Neuronal stem cell (in vitro differentiated cells): ENCODE measurements at regions not wholly inside any gene's neighbourhood (a gene's known extent, or its start where the extent isn't known, plus 50 kb on each side); places are given as distances from the start of the nearest gene placed in this dataset.

Source experiments
- DNase-seq: peaks from one replicate; pipeline ENCODE4 v3.0.0-alpha.2; 2013; ENCODE audit warnings: low spot score
- H2AFZ ChIP-seq: one replicate; pipeline ENCODE4 v1.6.1; 2013; ENCODE audit warnings: mild to moderate bottlenecking, low read length, inconsistent platforms
- H2AK5ac ChIP-seq: 2 replicates; pipeline ENCODE4 v1.6.1; 2013; ENCODE audit warnings: low read depth, mild to moderate bottlenecking, inconsistent platforms, low read length, moderate library complexity, mixed read lengths
- H2BK120ac ChIP-seq: 2 replicates; pipeline ENCODE4 v1.6.1; 2013; ENCODE audit warnings: low read depth, mild to moderate bottlenecking, inconsistent platforms, low read length, moderate library complexity, mixed read lengths
- H2BK12ac ChIP-seq: one replicate; pipeline ENCODE4 v1.6.1; 2013; ENCODE audit warnings: low read length, inconsistent platforms
- H2BK15ac ChIP-seq: 2 replicates; pipeline ENCODE4 v1.6.1; 2013; ENCODE audit warnings: mild to moderate bottlenecking, low read length, inconsistent platforms, mixed read lengths
- H2BK5ac ChIP-seq: one replicate; pipeline ENCODE4 v1.6.1; 2013; ENCODE audit warnings: inconsistent platforms, mild to moderate bottlenecking, low read length, moderate library complexity
- H3K14ac ChIP-seq: one replicate; pipeline ENCODE4 v1.6.1; 2013; ENCODE audit warnings: low read length, inconsistent platforms
- H3K18ac ChIP-seq: 2 replicates; pipeline ENCODE4 v1.6.1; 2013; ENCODE audit warnings: low read length, inconsistent platforms
- H3K23ac ChIP-seq: 2 replicates; pipeline ENCODE4 v1.6.1; 2013; ENCODE audit warnings: low read depth, mild to moderate bottlenecking, mixed read lengths, low read length, inconsistent platforms; ENCODE audit not compliant: poor library complexity
- H3K27ac ChIP-seq: replicated peaks from 3 replicates; pipeline ENCODE4 v1.5.1; 2013; ENCODE audit warnings: low read length, inconsistent platforms
- H3K27me3 ChIP-seq, 3 experiments: 2 replicates each; pipeline ENCODE4 v1.6.1; 2013; ENCODE audit warnings: low read length in 3 of 3, mild to moderate bottlenecking in 2 of 3, inconsistent platforms in 1 of 3, low read depth in 1 of 3, mixed read lengths in 1 of 3, moderate library complexity in 1 of 3; ENCODE audit not compliant: control insufficient read depth in 3 of 3, insufficient read depth in 3 of 3
- H3K36me3 ChIP-seq, 2 donors: replicated peaks in 1 of 2; 2 replicates each; pipeline ENCODE4 v1.6.1; 2013; ENCODE audit warnings: low read length in 2 of 2; ENCODE audit not compliant: control insufficient read depth in 2 of 2, insufficient read depth in 2 of 2
- H3K4ac ChIP-seq: 2 replicates; pipeline ENCODE4 v1.6.1; 2013; ENCODE audit warnings: inconsistent platforms, mild to moderate bottlenecking, low read length, moderate library complexity
- H3K4me1 ChIP-seq, 2 donors: 1 replicate in 1 of 2; 2 replicates in 1 of 2; pipeline ENCODE4 v1.6.1; 2013; ENCODE audit warnings: low read length in 2 of 2, low read depth in 1 of 2; ENCODE audit not compliant: control insufficient read depth in 2 of 2, insufficient read depth in 1 of 2
- H3K4me2 ChIP-seq: one replicate; pipeline ENCODE4 v1.6.1; 2013; ENCODE audit warnings: mild to moderate bottlenecking, low read length, inconsistent platforms; ENCODE audit not compliant: insufficient read depth, poor library complexity, severe bottlenecking
- H3K4me3 ChIP-seq, 2 donors: 2 replicates each; pipeline ENCODE4 v1.5.1; 2013; ENCODE audit warnings: low read length in 2 of 2, mild to moderate bottlenecking in 2 of 2, inconsistent platforms in 1 of 2, moderate library complexity in 1 of 2
- H3K79me1 ChIP-seq: one replicate; pipeline ENCODE4 v1.6.1; 2013; ENCODE audit warnings: low read depth, mild to moderate bottlenecking, inconsistent platforms, low read length, moderate library complexity
- H3K9ac ChIP-seq: one replicate; pipeline ENCODE4 v1.6.1; 2013; ENCODE audit warnings: mild to moderate bottlenecking, low read depth, low read length, inconsistent platforms; ENCODE audit not compliant: poor library complexity
- H3K9me3 ChIP-seq, 2 donors: replicated peaks in 1 of 2; 2 replicates each; pipeline versions ENCODE3 to v1.6.1; 2013; ENCODE audit warnings: low read length in 2 of 2, mild to moderate bottlenecking in 2 of 2, inconsistent platforms in 1 of 2, low read depth in 1 of 2, mixed read lengths in 1 of 2, moderate library complexity in 1 of 2; ENCODE audit not compliant: control insufficient read depth in 2 of 2, insufficient read depth in 1 of 2
- H4K8ac ChIP-seq: one replicate; pipeline ENCODE4 v1.6.1; 2013; ENCODE audit warnings: low read depth, mild to moderate bottlenecking, inconsistent platforms, low read length, moderate library complexity
- H4K91ac ChIP-seq: one replicate; pipeline ENCODE4 v1.6.1; 2013; ENCODE audit warnings: low read length, low read depth, mild to moderate bottlenecking, inconsistent platforms; ENCODE audit not compliant: poor library complexity
- WGBS, 2 donors: extraction: QIAGEN DNeasy Blood & Tissue Kit; methylation state at CpG; one replicate each; pipeline ENCODE4 v1.1.7; 2013; ENCODE audit warnings: missing lambda C conversion rate in 2 of 2, mixed read lengths in 1 of 2; ENCODE audit not compliant: insufficient read length in 2 of 2, insufficient replicate concordance in 1 of 2; ENCODE audit errors: extremely low coverage in 2 of 2; 5-methylcytosine and 5-hydroxymethylcytosine counted together

GRCh38 chr6:102981490-102982015, 1588.0 kb downstream of the GRIK2 start:
- Histone ChIP-seq H3K4me3 (no peak overlapping the region), H3K27me3 (no peaks in the 10 kb centered on the region), H3K4me2 (no peak overlapping the region), H2BK12ac (no peak overlapping the region), H3K4me1 (no peaks in the 10 kb centered on the region), H3K9me3 (no peaks in the 10 kb centered on the region), H3K79me1 (no peaks in the 10 kb centered on the region), H2AK5ac (no peak overlapping the region), H4K91ac (no peak overlapping the region), H3K9ac (no peak overlapping the region), H2AFZ (no peak overlapping the region), H3K14ac (no peak overlapping the region), H3K27ac (no peak overlapping the region), H3K4ac (no peak overlapping the region), H2BK5ac (no peak overlapping the region), H3K36me3 (no peaks in the 10 kb centered on the region), H2BK120ac (no peak overlapping the region), H3K23ac (no peak overlapping the region), H2BK15ac (no peak overlapping the region), H3K18ac (no peak overlapping the region), H4K8ac (no peak overlapping the region)
- DNase-seq = no peak
- no CpG with 5 or more reads among the region's 2 CpGs for WGBS, 2 donors

GRCh38 chr6:102980951-102981350, 1587.4 kb downstream of the GRIK2 start:
- no peak overlapping the region for H4K8ac ChIP-seq
- no peak overlapping the region for H2BK120ac ChIP-seq
- no peak overlapping the region for H3K27ac ChIP-seq
- no peak overlapping the region for H2BK15ac ChIP-seq
- H4K91ac ChIP-seq = no peak overlapping the region
- no peak overlapping the region for H2AFZ ChIP-seq
- H3K4me1 ChIP-seq = no peaks in the 10 kb centered on the region
- H3K79me1 ChIP-seq = no peaks in the 10 kb centered on the region
- H3K4me2 ChIP-seq = no peak overlapping the region
- H3K4ac ChIP-seq = no peak overlapping the region
- H3K23ac ChIP-seq = no peak overlapping the region
- no peak for DNase-seq
- H2BK5ac ChIP-seq = no peak overlapping the region
- no peak overlapping the region for H3K9ac ChIP-seq
- H3K4me3 ChIP-seq = no peak overlapping the region
- H3K9me3 ChIP-seq = no peaks in the 10 kb centered on the region
- H2AK5ac ChIP-seq = no peak overlapping the region
- no peaks in the 10 kb centered on the region for H3K36me3 ChIP-seq
- no peaks in the 10 kb centered on the region for H3K27me3 ChIP-seq
- no peak overlapping the region for H3K14ac ChIP-seq
- H2BK12ac ChIP-seq = no peak overlapping the region
- WGBS, 2 donors = no CpG with 5 or more reads among the region's 1 CpG
- H3K18ac ChIP-seq = no peak overlapping the region

- Histone ChIP-seq H3K9ac (no peak overlapping the region), H4K8ac (no peak overlapping the region), H3K4me1 (no peaks in the 10 kb centered on the region), H3K23ac (no peak overlapping the region), H3K79me1 (no peaks in the 10 kb centered on the region), H3K4me3 (no peak overlapping the region), H2BK120ac (no peak overlapping the region), H2AK5ac (no peak overlapping the region), H2AFZ (no peak overlapping the region), H4K91ac (no peak overlapping the region), H2BK12ac (no peak overlapping the region), H3K36me3 (no peaks in the 10 kb centered on the region), H3K9me3 (no peaks in the 10 kb centered on the region), H3K27ac (no peak overlapping the region), H2BK15ac (no peak overlapping the region), H3K4me2 (no peak overlapping the region), H3K14ac (no peak overlapping the region), H2BK5ac (no peak overlapping the region), H3K18ac (no peak overlapping the region), H3K4ac (no peak overlapping the region), H3K27me3 (no peaks in the 10 kb centered on the region)
- DNase-seq = no peak
Measured at GRCh38 chr6:102961902-102962301, 1568.4 kb downstream of the GRIK2 start.

GRCh38 chr6:102950967-102951366, 1557.5 kb downstream of the GRIK2 start:
- H2BK5ac ChIP-seq = no peak overlapping the region

More at GRCh38 chr6:102950967-102951366, 1557.5 kb downstream of the GRIK2 start:
- H3K18ac ChIP-seq = no peak overlapping the region
- H3K4me2 ChIP-seq = no peak overlapping the region
- H3K4me3 ChIP-seq = no peak overlapping the region
- no peaks in the 10 kb centered on the region for H3K79me1 ChIP-seq
- no peak overlapping the region for H2BK120ac ChIP-seq
- no peak overlapping the region for H4K91ac ChIP-seq
- no CpG with 5 or more reads among the region's 3 CpGs for WGBS, 2 donors
- no peak overlapping the region for H3K23ac ChIP-seq
- no peak overlapping the region for H3K27ac ChIP-seq
- no peak overlapping the region for H2BK12ac ChIP-seq
- H3K4ac ChIP-seq = no peak overlapping the region
- no peak overlapping the region for H2AFZ ChIP-seq
- H3K9ac ChIP-seq = no peak overlapping the region
- no peaks in the 10 kb centered on the region for H3K27me3 ChIP-seq
- H2BK15ac ChIP-seq = no peak overlapping the region
- DNase-seq = no peak
- H3K14ac ChIP-seq = no peak overlapping the region
- no peaks in the 10 kb centered on the region for H3K36me3 ChIP-seq
- no peak overlapping the region for H2AK5ac ChIP-seq
- no peaks in the 10 kb centered on the region for H3K9me3 ChIP-seq
- H4K8ac ChIP-seq = no peak overlapping the region
- H3K4me1 ChIP-seq = no peaks in the 10 kb centered on the region
